SK-N-MC (cell line): ENCODE measurements at regions not wholly inside any gene's neighbourhood (a gene's known extent, or its start where the extent isn't known, plus 50 kb on each side); places are given as distances from the start of the nearest gene placed in this dataset.

Source experiments
- EZH2 ChIP-seq: fragments of 200-600 bp; sonication (generic); IDR thresholded peaks from one replicate; pipeline ENCODE4 v1.6.1; 2017; ENCODE audit warnings: antibody characterized with exemption
- POLR2AphosphoS5 ChIP-seq: IDR thresholded peaks from 2 replicates; pipeline ENCODE4 v1.6.1; 2012; ENCODE audit warnings: mild to moderate bottlenecking, low read depth, low read length, borderline replicate concordance

- TF ChIP-seq POLR2AphosphoS5 (no peak), EZH2 (no peak)
These were observed 233.0 kb downstream of the WDR11 start for GRCh38 chr10:121084016-121084674.
